ENCODE measurements at regions not wholly inside any gene's neighbourhood (a gene's known extent, or its start where the extent isn't known, plus 50 kb on each side); places are given as distances from the start of the nearest gene placed in this dataset.

- DNase-seq (ENCODE audit: low read depth, low spot score) = no peak
- Histone ChIP-seq H3K4me1 (ENCODE audit: control insufficient read depth, insufficient read depth, low read length) (no peaks in the 10 kb centered on the region), H3K36me3 (ENCODE audit: control insufficient read depth, insufficient read depth, low read length) (no peaks in the 10 kb centered on the region), H3K4me3 (ENCODE audit: low read depth in 2 of 2, low read length in 2 of 2) (no peak overlapping the region), H3K27me3 (ENCODE audit: control insufficient read depth, insufficient read depth, low read length) (no peaks in the 10 kb centered on the region), H3K9me3 (ENCODE audit: control insufficient read depth, insufficient read depth, low read depth, low read length) (no peaks in the 10 kb centered on the region), H3K27ac (ENCODE audit: low read length) (no peak overlapping the region)
- TF ChIP-seq CTCF (IDR thresholded peaks at IDR 0.05) (no peak), REST (IDR thresholded peaks at IDR 0.05; ENCODE audit: insufficient read depth in 1 of 2, low read depth in 2 of 2, low read length in 1 of 2) (no peak), SIN3A (IDR thresholded peaks at IDR 0.05; ENCODE audit: borderline replicate concordance, insufficient read depth, low read depth, low read length) (no peak), TCF7L2 (IDR thresholded peaks at IDR 0.05; ENCODE audit: low read depth, low read length) (no peak)
- ATAC-seq = no peak
- CTCF ChIA-PET = no interaction called here
- BruUV-seq (replicated peaks) = no TSS peak
- intact Hi-C loops (cut with micrococcal nuclease; ENCODE audit: unreplicated experiment) = no loop called here
- POLR2A ChIA-PET = no interaction called here
- in situ Hi-C loops (cut with HindIII; ENCODE audit: low pct_unique_long_range_greater_than_20kb, low sequenced_read_pairs) = no loop called here
Measured at GRCh38 chr11:105268404-105269062, 129.0 kb upstream of the CARD18 start.

GRCh38 chr11:105265845-105266244, 126.3 kb upstream of the CARD18 start:
- no peaks in the 10 kb centered on the region for H3K27me3 ChIP-seq (ENCODE audit: control insufficient read depth, insufficient read depth, low read length)
- no peak overlapping the region for H3K27ac ChIP-seq (ENCODE audit: low read length)
- no peak for ATAC-seq
- BruUV-seq (replicated peaks) = no TSS peak
- no peak overlapping the region for H3K4me3 ChIP-seq (ENCODE audit: low read depth in 2 of 2, low read length in 2 of 2)
- ChIA-PET POLR2A (no interaction called here), CTCF (no interaction called here)
- no peaks in the 10 kb centered on the region for H3K9me3 ChIP-seq (ENCODE audit: control insufficient read depth, insufficient read depth, low read depth, low read length)
- in situ Hi-C loops (cut with HindIII; ENCODE audit: low pct_unique_long_range_greater_than_20kb, low sequenced_read_pairs) = no loop called here
- no peak for TF ChIP-seq TCF7L2 (IDR thresholded peaks at IDR 0.05; ENCODE audit: low read depth, low read length)
- no peak for TF ChIP-seq REST (IDR thresholded peaks at IDR 0.05; ENCODE audit: insufficient read depth in 1 of 2, low read depth in 2 of 2, low read length in 1 of 2)
- TF ChIP-seq CTCF (IDR thresholded peaks at IDR 0.05) = no peak
- TF ChIP-seq POLR2AphosphoS5 (IDR thresholded peaks at IDR 0.05; ENCODE audit: low read depth, low read length) = no peak
- TF ChIP-seq SIN3A (IDR thresholded peaks at IDR 0.05; ENCODE audit: borderline replicate concordance, insufficient read depth, low read depth, low read length) = no peak
- intact Hi-C loops (cut with micrococcal nuclease; ENCODE audit: unreplicated experiment) = no loop called here
- no peak for DNase-seq (ENCODE audit: low read depth, low spot score)
- H3K36me3 ChIP-seq (ENCODE audit: control insufficient read depth, insufficient read depth, low read length) = no peaks in the 10 kb centered on the region
- no peaks in the 10 kb centered on the region for H3K4me1 ChIP-seq (ENCODE audit: control insufficient read depth, insufficient read depth, low read length)
